ENCODE measurements at regions not wholly inside any gene's neighbourhood (a gene's known extent, or its start where the extent isn't known, plus 50 kb on each side); places are given as distances from the start of the nearest gene placed in this dataset.

DNA sequence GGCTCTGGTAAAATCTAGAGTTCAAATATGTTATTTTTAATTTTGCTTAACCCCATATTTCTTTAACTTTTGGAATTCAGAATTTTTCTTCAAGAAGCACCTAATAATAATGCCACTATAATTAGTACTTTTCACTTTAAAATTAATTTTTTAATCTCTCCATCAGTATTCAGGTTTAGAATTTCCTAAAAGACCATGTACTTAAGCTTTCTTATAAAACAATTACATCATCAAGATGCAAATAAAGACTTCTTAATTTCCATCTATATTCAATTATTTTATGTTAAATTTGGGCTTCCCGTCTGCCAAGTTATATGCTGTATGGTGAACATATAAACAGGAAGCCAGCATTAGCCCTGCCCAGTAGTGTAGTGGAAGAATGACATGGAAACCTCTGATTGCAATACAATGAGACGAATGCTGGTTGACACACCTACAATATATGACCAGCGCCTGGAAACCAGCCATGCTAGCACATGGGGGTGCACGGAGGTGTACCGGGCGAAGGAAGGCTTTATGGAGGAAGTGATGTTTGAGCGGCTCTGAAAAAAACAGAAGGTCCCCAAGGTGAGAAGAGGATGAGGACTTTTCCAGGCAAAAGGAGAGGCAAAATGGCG lies 82.2 kb downstream of the LLPH start:
- TF ChIP-seq NFYB (IDR thresholded peaks at IDR 0.05; ENCODE audit: insufficient read depth, low read depth, low read length) (no peak), ZNF274 (IDR thresholded peaks at IDR 0.05; ENCODE audit: insufficient read depth, insufficient read length) (no peak)
